SK-N-SH (cell line): ENCODE measurements at regions not wholly inside any gene's neighbourhood (a gene's known extent, or its start where the extent isn't known, plus 50 kb on each side); places are given as distances from the start of the nearest gene placed in this dataset.

Experiments
- CHD2 ChIP-seq: fragments of 150-350 bp; IDR thresholded peaks from 2 replicates; pipeline ENCODE4 v1.6.1; 2018; ENCODE audit warnings: low read length; ENCODE audit not compliant: partially characterized antibody
- GABPA ChIP-seq: IDR thresholded peaks from 2 replicates; pipeline ENCODE4 v1.4.0; 2012; ENCODE audit warnings: low read depth, mild to moderate bottlenecking
- NRF1 ChIP-seq: IDR thresholded peaks from 2 replicates; pipeline ENCODE4 v1.6.1; 2012; ENCODE audit warnings: low read depth, mild to moderate bottlenecking, low read length
- POLR2AphosphoS5 ChIP-seq: IDR thresholded peaks from 2 replicates; pipeline ENCODE4 v1.6.1; 2012; ENCODE audit warnings: low read depth, low read length
- RAD21 ChIP-seq: IDR thresholded peaks from 2 replicates; pipeline ENCODE4 v1.6.1; 2012; ENCODE audit warnings: mild to moderate bottlenecking, low read length
- USF2 ChIP-seq: fragments of 150-350 bp; IDR thresholded peaks from 2 replicates; pipeline ENCODE4 v1.6.1; 2017; ENCODE audit warnings: antibody characterized with exemption, low read length, low read depth, borderline replicate concordance
- TF ChIP-seq, protein P1 (sequence below): fragments of 200-600 bp; sonication (generic); IDR thresholded peaks from 2 replicates; pipeline ENCODE4 v1.6.1; 2017; ENCODE audit warnings: antibody characterized with exemption, mild to moderate bottlenecking, moderate library complexity

DNA sequence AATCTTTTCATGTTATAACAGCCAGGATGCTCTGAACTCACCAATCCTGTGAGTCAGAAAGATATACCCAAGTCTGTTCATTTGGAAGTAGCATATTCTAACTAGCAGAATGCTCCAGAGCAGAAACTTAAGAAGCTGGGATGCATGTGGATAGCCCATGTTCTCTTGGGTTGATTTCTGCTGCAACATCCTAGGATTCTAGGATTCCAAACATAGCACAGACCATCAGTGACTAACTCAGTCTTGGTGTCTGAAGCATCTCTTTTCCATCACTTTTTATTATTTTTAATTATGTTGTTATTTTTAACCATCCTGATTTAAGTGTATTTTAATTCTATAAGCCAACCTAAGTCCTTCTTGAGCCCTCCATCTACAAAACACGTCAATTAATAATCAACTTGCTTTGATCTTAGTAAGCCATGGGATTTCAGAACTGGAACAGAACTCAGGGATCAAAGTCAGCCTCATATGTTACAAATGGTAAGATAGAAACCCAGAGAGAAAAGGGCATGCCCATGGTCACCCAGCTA is 85.4 kb downstream of the OSR1 start:
- TF ChIP-seq, protein P1, sequence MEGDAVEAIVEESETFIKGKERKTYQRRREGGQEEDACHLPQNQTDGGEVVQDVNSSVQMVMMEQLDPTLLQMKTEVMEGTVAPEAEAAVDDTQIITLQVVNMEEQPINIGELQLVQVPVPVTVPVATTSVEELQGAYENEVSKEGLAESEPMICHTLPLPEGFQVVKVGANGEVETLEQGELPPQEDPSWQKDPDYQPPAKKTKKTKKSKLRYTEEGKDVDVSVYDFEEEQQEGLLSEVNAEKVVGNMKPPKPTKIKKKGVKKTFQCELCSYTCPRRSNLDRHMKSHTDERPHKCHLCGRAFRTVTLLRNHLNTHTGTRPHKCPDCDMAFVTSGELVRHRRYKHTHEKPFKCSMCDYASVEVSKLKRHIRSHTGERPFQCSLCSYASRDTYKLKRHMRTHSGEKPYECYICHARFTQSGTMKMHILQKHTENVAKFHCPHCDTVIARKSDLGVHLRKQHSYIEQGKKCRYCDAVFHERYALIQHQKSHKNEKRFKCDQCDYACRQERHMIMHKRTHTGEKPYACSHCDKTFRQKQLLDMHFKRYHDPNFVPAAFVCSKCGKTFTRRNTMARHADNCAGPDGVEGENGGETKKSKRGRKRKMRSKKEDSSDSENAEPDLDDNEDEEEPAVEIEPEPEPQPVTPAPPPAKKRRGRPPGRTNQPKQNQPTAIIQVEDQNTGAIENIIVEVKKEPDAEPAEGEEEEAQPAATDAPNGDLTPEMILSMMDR = no peak
- TF ChIP-seq GABPA (no peak), CHD2 (no peak), USF2 (no peak), RAD21 (no peak), NRF1 (no peak), POLR2AphosphoS5 (no peak)
